H1 (cell line): ENCODE measurements at regions not wholly inside any gene's neighbourhood (a gene's known extent, or its start where the extent isn't known, plus 50 kb on each side); places are given as distances from the start of the nearest gene placed in this dataset.

Source experiments
- CTCF ChIA-PET: fragments of 300-600 bp; sonication (Branson Sonifier 250); formaldehyde crosslinking; loops from one replicate; lab custom pipeline; 2021; ENCODE audit not compliant: partially characterized antibody; lab: Charles Lee
- POLR2A ChIA-PET: fragments of 300-600 bp; sonication (Branson Sonifier 250); formaldehyde crosslinking; loops from one replicate; lab custom pipeline; 2021; ENCODE audit warnings: inconsistent platforms; ENCODE audit not compliant: partially characterized antibody; lab: Charles Lee
- DNase-seq, 2 experiments: peaks; one replicate each; pipeline versions ENCODE4 v3.0.0 to v3.0.0-alpha.2; 2010 to 2022; ENCODE audit warnings: low spot score in 2 of 2, low read depth in 1 of 2, mixed read lengths in 1 of 2
- FAIRE-seq: peaks from 2 replicates; lab custom pipeline; 2011; peaks lifted over from hg19 to GRCh38; lab: Jason Lieb, UNC
- H2AFZ ChIP-seq: 2 replicates; pipeline ENCODE4 v1.8.1; 2012; ENCODE audit warnings: low read length, inconsistent platforms
- H2AK5ac ChIP-seq: 2 replicates; pipeline ENCODE4 v1.6.1; 2013; ENCODE audit warnings: low read depth, low read length
- H2BK120ac ChIP-seq: replicated peaks from 2 replicates; pipeline ENCODE3; 2013; ENCODE audit warnings: low read depth, low read length, inconsistent platforms
- H2BK12ac ChIP-seq: 2 replicates; pipeline ENCODE4 v1.6.1; 2013; ENCODE audit warnings: low read depth, low read length
- H2BK15ac ChIP-seq: 2 replicates; pipeline ENCODE4 v1.6.1; 2013; ENCODE audit warnings: low read length
- H2BK20ac ChIP-seq: 2 replicates; pipeline ENCODE4 v1.6.1; 2013; ENCODE audit warnings: low read length
- H2BK5ac ChIP-seq: 2 replicates; pipeline ENCODE4 v1.6.1; 2013; ENCODE audit warnings: low read depth, low read length
- H3K14ac ChIP-seq: 2 replicates; pipeline ENCODE4 v1.6.1; 2013; ENCODE audit warnings: inconsistent platforms; ENCODE audit not compliant: insufficient read length
- H3K18ac ChIP-seq: 2 replicates; pipeline ENCODE4 v1.6.1; 2013; ENCODE audit warnings: low read length; ENCODE audit errors: extremely low read depth
- H3K23ac ChIP-seq: 2 replicates; pipeline ENCODE4 v1.6.1; 2013; ENCODE audit warnings: inconsistent platforms; ENCODE audit not compliant: insufficient read length
- H3K23me2 ChIP-seq: 2 replicates; pipeline ENCODE4 v1.6.1; 2013; ENCODE audit warnings: low read depth, low read length
- H3K27ac ChIP-seq: 2 replicates; pipeline ENCODE4 v1.6.1; 2011; ENCODE audit warnings: low read depth, low read length, inconsistent platforms
- H3K27me3 ChIP-seq, 4 experiments: replicated peaks in 1 of 4; 1 replicate in 1 of 4; 2 replicates in 3 of 4; pipeline versions ENCODE4 v1.6.1 to v1.8.1; 2011 to 2013; ENCODE audit warnings: low read length in 3 of 4, mild to moderate bottlenecking in 3 of 4, inconsistent platforms in 2 of 4, mixed read lengths in 2 of 4, moderate library complexity in 1 of 4; ENCODE audit not compliant: control insufficient read depth in 3 of 4, insufficient read depth in 3 of 4; ENCODE audit errors: extremely low read depth in 1 of 4
- H3K36me3 ChIP-seq, 4 experiments: 2 replicates each; pipeline versions ENCODE4 v1.6.1 to v1.8.1; 2011 to 2013; ENCODE audit warnings: mild to moderate bottlenecking in 4 of 4, low read length in 3 of 4, moderate library complexity in 2 of 4, control low read depth in 1 of 4, inconsistent platforms in 1 of 4; ENCODE audit not compliant: insufficient read depth in 4 of 4, control insufficient read depth in 2 of 4
- H3K4ac ChIP-seq: replicated peaks from 2 replicates; pipeline ENCODE3; 2013; ENCODE audit warnings: low read length, low read depth, mixed read lengths, inconsistent platforms; ENCODE audit not compliant: insufficient read length
- H3K4me1 ChIP-seq, 4 experiments: replicated peaks in 1 of 4; 1 replicate in 1 of 4; 2 replicates in 3 of 4; pipeline versions ENCODE4 v1.6.1 to v1.8.1; 2011 to 2013; ENCODE audit warnings: low read length in 3 of 4, inconsistent platforms in 2 of 4, mixed read lengths in 1 of 4; ENCODE audit not compliant: insufficient read depth in 4 of 4, control insufficient read depth in 3 of 4
- H3K4me2 ChIP-seq, 2 experiments: 2 replicates each; pipeline versions ENCODE4 v1.6.1 to v1.8.1; 2011 to 2013; ENCODE audit warnings: low read depth in 2 of 2, low read length in 2 of 2, control low read depth in 1 of 2, inconsistent platforms in 1 of 2, mild to moderate bottlenecking in 1 of 2; ENCODE audit not compliant: insufficient read depth in 1 of 2
- H3K4me3 ChIP-seq, 4 experiments: fragments of 200-600, 300-600 bp in 1 of 4; sonication (generic), shearing (Covaris generic), sonication (Bioruptor Twin) in 1 of 4; 2 replicates each; pipeline versions ENCODE4 v1.5.1 to v1.8.1; 2011 to 2016; ENCODE audit warnings: low read length in 4 of 4, low read depth in 3 of 4, control low read depth in 2 of 4, inconsistent platforms in 2 of 4, mild to moderate bottlenecking in 2 of 4, mixed read lengths in 1 of 4, moderate library complexity in 1 of 4; ENCODE audit not compliant: insufficient read depth in 2 of 4; ENCODE audit errors: extremely low read depth in 1 of 4
- H3K56ac ChIP-seq: replicated peaks from 2 replicates; pipeline ENCODE3; 2013; ENCODE audit warnings: low read depth, mild to moderate bottlenecking, mixed read lengths, low read length, inconsistent platforms; ENCODE audit not compliant: insufficient read length
- H3K79me1 ChIP-seq: 2 replicates; pipeline ENCODE4 v1.6.1; 2013; ENCODE audit warnings: low read depth, low read length, control low read depth
- H3K79me2 ChIP-seq, 2 experiments: 2 replicates each; pipeline versions ENCODE4 v1.6.1 to v1.8.1; 2012 to 2013; ENCODE audit warnings: low read length in 2 of 2, mild to moderate bottlenecking in 2 of 2, inconsistent platforms in 1 of 2; ENCODE audit not compliant: insufficient read depth in 2 of 2, control insufficient read depth in 1 of 2
- H3K9ac ChIP-seq, 4 experiments: replicated peaks in 1 of 4; 1 replicate in 1 of 4; 2 replicates in 3 of 4; pipeline versions ENCODE4 v1.6.1 to v1.8.1; 2011 to 2013; ENCODE audit warnings: low read depth in 3 of 4, low read length in 3 of 4, control low read depth in 2 of 4, mild to moderate bottlenecking in 2 of 4, moderate library complexity in 2 of 4, inconsistent platforms in 1 of 4; ENCODE audit errors: extremely low read depth in 1 of 4
- H3K9me3 ChIP-seq, 2 experiments: 2 replicates each; pipeline versions ENCODE4 v1.6.1 to v1.8.1; 2012 to 2013; ENCODE audit warnings: mild to moderate bottlenecking in 2 of 2, moderate library complexity in 2 of 2, control low read depth in 1 of 2, inconsistent platforms in 1 of 2, low read depth in 1 of 2, low read length in 1 of 2, mixed read lengths in 1 of 2; ENCODE audit not compliant: insufficient read depth in 2 of 2
- H4K20me1 ChIP-seq, 2 experiments: replicated peaks in 1 of 2; 2 replicates each; pipeline versions ENCODE3 to v1.8.1; 2011 to 2013; ENCODE audit warnings: inconsistent platforms in 2 of 2, low read length in 2 of 2, mild to moderate bottlenecking in 1 of 2; ENCODE audit not compliant: insufficient read depth in 2 of 2, control insufficient read depth in 1 of 2
- H4K5ac ChIP-seq: 2 replicates; pipeline ENCODE4 v1.6.1; 2013; ENCODE audit warnings: low read length, low read depth, mixed read lengths, inconsistent platforms; ENCODE audit not compliant: insufficient read length
- H4K8ac ChIP-seq: 2 replicates; pipeline ENCODE4 v1.8.0; 2013; ENCODE audit warnings: mild to moderate bottlenecking, moderate library complexity, low read length, inconsistent platforms; ENCODE audit not compliant: insufficient read depth; ENCODE audit errors: extremely low read depth
- H4K91ac ChIP-seq: replicated peaks from 2 replicates; pipeline ENCODE3; 2013; ENCODE audit warnings: low read length, mixed read lengths, inconsistent platforms; ENCODE audit not compliant: insufficient read length
- RFX5 ChIP-seq: IDR thresholded peaks from 2 replicates; pipeline ENCODE4 v1.6.1; 2011; ENCODE audit warnings: low read depth, low read length, improper control_type of control experiment, borderline replicate concordance
- YY1 ChIP-seq: IDR thresholded peaks from 2 replicates; pipeline ENCODE4 v1.6.1; 2011; ENCODE audit warnings: low read depth, mild to moderate bottlenecking, low read length
- WGBS, 2 experiments: shearing (Covaris generic) in 1 of 2; methylation state at CpG; one replicate each; pipeline versions ENCODE4 v1.1.6 to v1.1.7; 2013 to 2015; ENCODE audit warnings: low lambda C conversion rate in 2 of 2, mixed read lengths in 2 of 2, inconsistent platforms in 1 of 2, low coverage in 1 of 2, missing lambda C conversion rate in 1 of 2; ENCODE audit not compliant: insufficient replicate concordance in 2 of 2, insufficient coverage in 1 of 2, insufficient read length in 1 of 2; ENCODE audit errors: extremely low coverage in 1 of 2, missing lambda C conversion rate in 1 of 2; 5-methylcytosine and 5-hydroxymethylcytosine counted together
- TF ChIP-seq, protein P1 (sequence below), 3 experiments: IDR thresholded peaks; 1 replicate in 2 of 3; 2 replicates in 1 of 3; pipeline versions ENCODE4 v1.5.1 to v1.6.1; 2011; ENCODE audit warnings: low read length in 3 of 3, mild to moderate bottlenecking in 3 of 3, inconsistent platforms in 2 of 3, low read depth in 1 of 3, moderate library complexity in 1 of 3; ENCODE audit not compliant: insufficient read depth in 1 of 3; ENCODE audit errors: control extremely low read depth in 1 of 3

DNA sequence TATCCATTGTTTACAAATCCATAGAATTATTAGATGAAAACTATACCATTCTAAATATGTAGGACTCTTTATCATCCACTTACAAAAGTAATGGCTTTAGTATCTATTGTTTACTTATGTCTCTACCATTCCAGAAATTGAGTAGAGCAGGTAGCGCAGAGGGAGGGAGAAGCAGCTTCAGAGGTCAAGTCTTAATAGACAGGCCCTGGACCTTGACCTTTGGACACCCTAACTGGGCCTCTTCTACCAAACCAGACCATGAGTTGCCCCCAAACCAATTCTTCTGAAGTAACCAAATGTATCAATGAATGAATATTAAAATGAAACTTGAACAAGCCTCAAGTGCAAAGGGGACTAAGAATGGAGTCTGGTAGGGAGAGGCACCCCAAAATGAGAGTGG, 124.9 kb upstream of the ANKRD55 start:
- Histone ChIP-seq H3K4me3 (no peak overlapping the region), H3K79me2 (no peaks in the 10 kb centered on the region), H3K4me1 (no peaks in the 10 kb centered on the region), H2AK5ac (no peak overlapping the region), H4K20me1 (no peaks in the 10 kb centered on the region), H4K91ac (no peak overlapping the region), H2AFZ (no peak overlapping the region), H3K9me3 (no peaks in the 10 kb centered on the region), H3K23me2 (no peaks in the 10 kb centered on the region), H2BK12ac (no peak overlapping the region), H4K8ac (no peak overlapping the region), H4K5ac (no peak overlapping the region), H3K4me2 (no peak overlapping the region), H2BK120ac (no peak overlapping the region), H3K23ac (no peak overlapping the region), H3K79me1 (no peaks in the 10 kb centered on the region), H3K18ac (no peak overlapping the region), H3K4ac (no peak overlapping the region), H2BK20ac (no peak overlapping the region), H3K56ac (no peak overlapping the region), H3K27me3 (no peaks in the 10 kb centered on the region), H2BK5ac (no peak overlapping the region), H3K27ac (no peak overlapping the region), H2BK15ac (no peak overlapping the region), H3K9ac (no peak overlapping the region), H3K14ac (no peak overlapping the region), H3K36me3 (no peaks in the 10 kb centered on the region)
- CTCF ChIA-PET: interaction anchor here (0.5 kb wide), 1 partner anchor 94 kb away, joined by 3 read pairs; no protein-coding TSS in a partner anchor
- WGBS, 2 experiments: 100% methylated on average over 1 of the region's 1 CpG; no CpG with 5 or more reads in 1 of the 2 experiments
- no peak for FAIRE-seq
- TF ChIP-seq RFX5 (no peak), YY1 (no peak)
- TF ChIP-seq, protein P1, sequence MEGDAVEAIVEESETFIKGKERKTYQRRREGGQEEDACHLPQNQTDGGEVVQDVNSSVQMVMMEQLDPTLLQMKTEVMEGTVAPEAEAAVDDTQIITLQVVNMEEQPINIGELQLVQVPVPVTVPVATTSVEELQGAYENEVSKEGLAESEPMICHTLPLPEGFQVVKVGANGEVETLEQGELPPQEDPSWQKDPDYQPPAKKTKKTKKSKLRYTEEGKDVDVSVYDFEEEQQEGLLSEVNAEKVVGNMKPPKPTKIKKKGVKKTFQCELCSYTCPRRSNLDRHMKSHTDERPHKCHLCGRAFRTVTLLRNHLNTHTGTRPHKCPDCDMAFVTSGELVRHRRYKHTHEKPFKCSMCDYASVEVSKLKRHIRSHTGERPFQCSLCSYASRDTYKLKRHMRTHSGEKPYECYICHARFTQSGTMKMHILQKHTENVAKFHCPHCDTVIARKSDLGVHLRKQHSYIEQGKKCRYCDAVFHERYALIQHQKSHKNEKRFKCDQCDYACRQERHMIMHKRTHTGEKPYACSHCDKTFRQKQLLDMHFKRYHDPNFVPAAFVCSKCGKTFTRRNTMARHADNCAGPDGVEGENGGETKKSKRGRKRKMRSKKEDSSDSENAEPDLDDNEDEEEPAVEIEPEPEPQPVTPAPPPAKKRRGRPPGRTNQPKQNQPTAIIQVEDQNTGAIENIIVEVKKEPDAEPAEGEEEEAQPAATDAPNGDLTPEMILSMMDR (IDR thresholded peaks at IDR 0.05; ENCODE audit: control extremely low read depth in 1 of 3, insufficient read depth in 1 of 3, low read depth in 1 of 3, low read length in 3 of 3): no peak
- POLR2A ChIA-PET: no interaction called here
- DNase-seq: no peak
